ENCODE measurements at regions not wholly inside any gene's neighbourhood (a gene's known extent, or its start where the extent isn't known, plus 50 kb on each side); places are given as distances from the start of the nearest gene placed in this dataset.

DNA sequence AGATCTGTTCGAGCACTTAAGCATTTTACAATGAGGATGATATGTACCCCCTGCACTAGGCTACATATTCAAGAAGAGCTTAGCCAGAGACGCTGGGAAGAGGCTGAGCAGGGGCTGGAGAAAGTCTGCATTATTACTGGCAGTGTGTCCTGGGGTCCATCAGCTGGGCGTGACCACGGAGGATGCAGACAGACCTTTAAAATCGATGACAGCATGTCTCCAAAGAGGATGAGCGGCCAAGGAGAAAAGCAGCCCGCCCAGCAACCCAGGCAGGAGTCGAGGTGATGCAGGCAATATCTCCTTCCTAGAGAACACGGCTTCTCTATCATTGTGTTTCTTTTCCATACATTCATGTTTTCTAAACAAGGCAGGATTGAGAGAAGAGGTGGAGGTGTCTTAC, 300.7 kb downstream of the USP46 start:
- H3K36me3 ChIP-seq (ENCODE audit: control insufficient read depth, insufficient read depth, low read length), result no peaks in the 10 kb centered on the region
- DNase-seq (ENCODE audit: extremely low read depth in 1 of 4, low spot score in 3 of 4) (no peak), FAIRE-seq (no peak), ATAC-seq (no peak)
- H3K9me1 ChIP-seq (ENCODE audit: control insufficient read depth, insufficient read depth, low read length), result no peaks in the 10 kb centered on the region
- H3K4me2 ChIP-seq (ENCODE audit: insufficient read depth, low read length), result no peak overlapping the region
- POLR2A ChIA-PET, result no interaction called here
- CTCF ChIA-PET (ENCODE audit: low intra/inter-chr PET ratio), result no interaction called here
- H3K4me3 ChIP-seq, result no peak overlapping the region
- no peak overlapping the region for H3K27ac ChIP-seq (ENCODE audit: extremely low read depth, low read depth, low read length)
- H3K9ac ChIP-seq (ENCODE audit: insufficient read depth in 1 of 2, low read depth in 2 of 2, low read length in 2 of 2), result no peak overlapping the region
- H4K20me1 ChIP-seq (replicated peaks; ENCODE audit: control insufficient read depth, insufficient read depth, low read length), result no peaks in the 10 kb centered on the region
- H3K9me3 ChIP-seq (replicated peaks; ENCODE audit: control insufficient read depth, insufficient read depth, low read depth, low read length), result no peaks in the 10 kb centered on the region
- H2AFZ ChIP-seq (ENCODE audit: low read depth, low read length), result no peak overlapping the region
- no peaks in the 10 kb centered on the region for H3K79me2 ChIP-seq (ENCODE audit: control insufficient read depth, insufficient read depth, low read length)
- no peaks in the 10 kb centered on the region for H3K4me1 ChIP-seq (replicated peaks in 1 of 2; ENCODE audit: control insufficient read depth in 2 of 2, insufficient read depth in 2 of 2, low read length in 2 of 2)
- no TSS peak for BruUV-seq (replicated peaks)
- in situ Hi-C loops (cut with MboI) (no loop called here), intact Hi-C loops (cut with micrococcal nuclease) (no loop called here)
- WGBS (ENCODE audit: insufficient coverage, low coverage, missing lambda C conversion rate), result under 1% methylated on average over 9 of the region's 9 CpGs
- H3K27me3 ChIP-seq (ENCODE audit: control insufficient read depth in 2 of 2, insufficient read depth in 2 of 2, low read length in 2 of 2), result no peaks in the 10 kb centered on the region
- no peak for TF ChIP-seq ZNF311 (CRISPR knock-in tag; IDR thresholded peaks at IDR 0.05)
- TF ChIP-seq TEAD4 (IDR thresholded peaks at IDR 0.05; ENCODE audit: low read length), result no peak
- no peak for TF ChIP-seq TEAD4 (CRISPR knock-in tag; IDR thresholded peaks at IDR 0.05; ENCODE audit: borderline replicate concordance)
- TF ChIP-seq ZNF507 (tag; conservative IDR thresholded peaks at IDR 0.05), result no peak
- no peak for TF ChIP-seq ZBTB8A (IDR thresholded peaks at IDR 0.05; ENCODE audit: partially characterized antibody)
- TF ChIP-seq POLR2A (conservative IDR thresholded peaks at IDR 0.05), result no peak
- TF ChIP-seq FIP1L1 (IDR thresholded peaks at IDR 0.05; ENCODE audit: low read depth, low read length, poor library complexity, severe bottlenecking), result no peak
- TF ChIP-seq, protein P1, sequence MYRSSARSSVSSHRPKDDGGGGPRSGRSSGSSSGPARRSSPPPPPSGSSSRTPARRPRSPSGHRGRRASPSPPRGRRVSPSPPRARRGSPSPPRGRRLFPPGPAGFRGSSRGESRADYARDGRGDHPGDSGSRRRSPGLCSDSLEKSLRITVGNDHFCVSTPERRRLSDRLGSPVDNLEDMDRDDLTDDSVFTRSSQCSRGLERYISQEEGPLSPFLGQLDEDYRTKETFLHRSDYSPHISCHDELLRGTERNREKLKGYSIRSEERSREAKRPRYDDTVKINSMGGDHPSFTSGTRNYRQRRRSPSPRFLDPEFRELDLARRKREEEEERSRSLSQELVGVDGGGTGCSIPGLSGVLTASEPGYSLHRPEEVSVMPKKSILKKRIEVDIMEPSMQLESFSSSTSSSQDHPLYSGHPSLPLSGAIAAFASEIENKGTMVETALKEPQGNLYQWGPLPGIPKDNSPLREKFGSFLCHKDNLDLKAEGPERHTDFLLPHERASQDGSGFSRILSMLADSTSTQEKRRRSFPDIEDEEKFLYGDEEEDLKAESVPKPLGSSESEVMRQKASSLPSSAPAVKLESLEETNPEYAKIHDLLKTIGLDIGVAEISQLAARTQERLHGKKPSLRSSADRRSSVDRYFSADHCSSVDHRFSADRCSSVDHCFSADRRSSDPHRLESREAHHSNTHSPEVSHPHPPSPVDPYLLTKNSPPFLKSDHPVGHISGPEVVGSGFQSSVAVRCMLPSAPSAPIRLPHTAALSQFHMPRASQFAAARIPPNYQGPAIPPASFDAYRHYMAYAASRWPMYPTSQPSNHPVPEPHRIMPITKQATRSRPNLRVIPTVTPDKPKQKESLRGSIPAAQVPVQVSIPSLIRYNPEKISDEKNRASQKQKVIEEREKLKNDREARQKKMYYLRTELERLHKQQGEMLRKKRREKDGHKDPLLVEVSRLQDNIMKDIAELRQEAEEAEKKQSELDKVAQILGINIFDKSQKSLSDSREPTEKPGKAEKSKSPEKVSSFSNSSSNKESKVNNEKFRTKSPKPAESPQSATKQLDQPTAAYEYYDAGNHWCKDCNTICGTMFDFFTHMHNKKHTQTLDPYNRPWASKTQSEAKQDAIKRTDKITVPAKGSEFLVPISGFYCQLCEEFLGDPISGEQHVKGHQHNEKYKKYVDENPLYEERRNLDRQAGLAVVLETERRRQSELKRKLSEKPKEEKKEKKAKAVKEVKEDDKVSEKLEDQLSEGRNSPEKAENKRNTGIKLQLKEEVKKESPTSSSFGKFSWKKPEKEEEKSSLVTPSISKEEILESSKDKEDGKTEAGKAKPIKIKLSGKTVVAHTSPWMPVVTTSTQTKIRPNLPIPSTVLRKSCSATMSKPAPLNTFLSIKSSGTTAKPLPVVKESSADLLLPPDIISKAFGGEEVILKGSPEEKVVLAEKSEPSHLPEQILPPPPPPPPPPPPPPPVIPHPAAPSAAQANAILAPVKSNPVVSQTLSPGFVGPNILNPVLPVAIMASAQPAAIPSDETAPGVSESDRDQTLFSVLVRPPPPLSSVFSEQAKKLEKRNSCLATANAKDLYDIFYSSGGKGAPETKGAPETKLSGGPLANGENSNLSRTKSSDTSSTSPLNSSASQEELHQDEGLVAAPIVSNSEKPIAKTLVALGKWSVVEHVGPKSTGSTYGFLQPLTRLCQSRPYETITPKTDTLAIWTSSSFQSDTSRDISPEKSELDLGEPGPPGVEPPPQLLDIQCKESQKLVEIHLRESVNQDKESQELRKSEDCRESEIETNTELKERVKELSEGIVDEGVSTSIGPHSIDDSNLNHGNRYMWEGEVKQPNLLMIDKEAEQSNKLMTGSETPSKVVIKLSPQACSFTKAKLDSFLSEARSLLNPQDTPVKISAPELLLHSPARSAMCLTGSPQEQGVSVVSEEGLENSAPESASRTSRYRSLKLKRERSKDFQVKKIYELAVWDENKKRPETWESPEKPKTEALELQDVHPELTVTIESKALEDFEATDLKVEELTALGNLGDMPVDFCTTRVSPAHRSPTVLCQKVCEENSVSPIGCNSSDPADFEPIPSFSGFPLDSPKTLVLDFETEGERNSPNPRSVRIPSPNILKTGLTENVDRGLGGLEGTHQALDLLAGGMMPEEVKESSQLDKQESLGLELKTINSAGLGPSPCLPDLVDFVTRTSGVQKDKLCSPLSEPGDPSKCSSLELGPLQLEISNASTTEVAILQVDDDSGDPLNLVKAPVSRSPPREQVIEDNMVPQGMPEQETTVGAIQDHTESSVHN (IDR thresholded peaks at IDR 0.05; ENCODE audit: borderline replicate concordance in 1 of 2, low read depth in 1 of 2), result no peak
- TF ChIP-seq, protein P2, sequence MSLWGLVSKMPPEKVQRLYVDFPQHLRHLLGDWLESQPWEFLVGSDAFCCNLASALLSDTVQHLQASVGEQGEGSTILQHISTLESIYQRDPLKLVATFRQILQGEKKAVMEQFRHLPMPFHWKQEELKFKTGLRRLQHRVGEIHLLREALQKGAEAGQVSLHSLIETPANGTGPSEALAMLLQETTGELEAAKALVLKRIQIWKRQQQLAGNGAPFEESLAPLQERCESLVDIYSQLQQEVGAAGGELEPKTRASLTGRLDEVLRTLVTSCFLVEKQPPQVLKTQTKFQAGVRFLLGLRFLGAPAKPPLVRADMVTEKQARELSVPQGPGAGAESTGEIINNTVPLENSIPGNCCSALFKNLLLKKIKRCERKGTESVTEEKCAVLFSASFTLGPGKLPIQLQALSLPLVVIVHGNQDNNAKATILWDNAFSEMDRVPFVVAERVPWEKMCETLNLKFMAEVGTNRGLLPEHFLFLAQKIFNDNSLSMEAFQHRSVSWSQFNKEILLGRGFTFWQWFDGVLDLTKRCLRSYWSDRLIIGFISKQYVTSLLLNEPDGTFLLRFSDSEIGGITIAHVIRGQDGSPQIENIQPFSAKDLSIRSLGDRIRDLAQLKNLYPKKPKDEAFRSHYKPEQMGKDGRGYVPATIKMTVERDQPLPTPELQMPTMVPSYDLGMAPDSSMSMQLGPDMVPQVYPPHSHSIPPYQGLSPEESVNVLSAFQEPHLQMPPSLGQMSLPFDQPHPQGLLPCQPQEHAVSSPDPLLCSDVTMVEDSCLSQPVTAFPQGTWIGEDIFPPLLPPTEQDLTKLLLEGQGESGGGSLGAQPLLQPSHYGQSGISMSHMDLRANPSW (CRISPR knock-in tag; IDR thresholded peaks at IDR 0.05), result no peak
- TF ChIP-seq ESRRA (IDR thresholded peaks at IDR 0.05; ENCODE audit: borderline replicate concordance, low read depth), result no peak
- no peak for TF ChIP-seq SREBF2 (CRISPR knock-in tag; IDR thresholded peaks at IDR 0.05)
- TF ChIP-seq TFAM (CRISPR knock-in tag; conservative IDR thresholded peaks at IDR 0.05), result no peak
- TF ChIP-seq ZNF445 (CRISPR knock-in tag; IDR thresholded peaks at IDR 0.05; ENCODE audit: low read depth), result no peak
